NCI-H146 (cell line): ENCODE measurements at regions not wholly inside any gene's neighbourhood (a gene's known extent, or its start where the extent isn't known, plus 50 kb on each side); places are given as distances from the start of the nearest gene placed in this dataset.

Experiments used
- DNase-seq: peaks from one replicate; lab custom pipeline; 2025; lab: John Stamatoyannopoulos, UW

- no peak for DNase-seq
These were observed 411.0 kb downstream of the ZNF536 start for GRCh38 chr19:30783212-30783611.

GRCh38 chr19:30781519-30781918 lies 409.3 kb downstream of the ZNF536 start:
- no peak for DNase-seq

GRCh38 chr19:30781047-30781446 lies 408.9 kb downstream of the ZNF536 start:
- no peak for DNase-seq

GRCh38 chr19:30780456-30780855 lies 408.3 kb downstream of the ZNF536 start:
- no peak for DNase-seq

GRCh38 chr19:30780032-30780431 lies 407.8 kb downstream of the ZNF536 start:
- DNase-seq = no peak

GRCh38 chr19:30778961-30779715 lies 407.0 kb downstream of the ZNF536 start:
- DNase-seq = no peak

- DNase-seq = no peak
These were observed 405.9 kb downstream of the ZNF536 start for GRCh38 chr19:30778061-30778460.

- no peak for DNase-seq
These were observed 403.8 kb downstream of the ZNF536 start for GRCh38 chr19:30775956-30776355.

GRCh38 chr19:30774252-30774766 lies 402.1 kb downstream of the ZNF536 start:
- no peak for DNase-seq

- DNase-seq = no peak
These were observed 390.5 kb downstream of the ZNF536 start for GRCh38 chr19:30762651-30763050.

- DNase-seq = no peak
These were observed 387.8 kb downstream of the ZNF536 start for GRCh38 chr19:30760014-30760413.

GRCh38 chr19:30757837-30758617 lies 385.8 kb downstream of the ZNF536 start:
- no peak for DNase-seq

- DNase-seq = no peak
These were observed 385.1 kb downstream of the ZNF536 start for GRCh38 chr19:30757104-30757836.

- no peak for DNase-seq
These were observed 383.4 kb downstream of the ZNF536 start for GRCh38 chr19:30755581-30755980.

- no peak for DNase-seq
These were observed 382.0 kb downstream of the ZNF536 start for GRCh38 chr19:30754162-30754561.

GRCh38 chr19:30752876-30753275 lies 380.7 kb downstream of the ZNF536 start:
- DNase-seq = no peak

GRCh38 chr19:30752201-30752600 lies 380.0 kb downstream of the ZNF536 start:
- DNase-seq = no peak

- DNase-seq = no peak
These were observed 373.3 kb downstream of the ZNF536 start for GRCh38 chr19:30745476-30745985.

GRCh38 chr19:30744741-30745475 lies 372.7 kb downstream of the ZNF536 start:
- no peak for DNase-seq

GRCh38 chr19:30743702-30744101 lies 371.5 kb downstream of the ZNF536 start:
- no peak for DNase-seq

GRCh38 chr19:30743011-30743410 lies 370.8 kb downstream of the ZNF536 start:
- DNase-seq = no peak
